Naive thymus-derived CD8-positive, alpha-beta T cell (primary cell): ENCODE measurements at regions not wholly inside any gene's neighbourhood (a gene's known extent, or its start where the extent isn't known, plus 50 kb on each side); places are given as distances from the start of the nearest gene placed in this dataset.

Experiments used
- ATAC-seq, 2 donors: fragments of 150-1000 bp; cut with Tn5 transposase in 1 of 2; sonication (Bioruptor Pico), chemical (Tn5 transposase) in 1 of 2; 1 replicate in 1 of 2; 2 replicates in 1 of 2; pipeline ENCODE4 v1.10.0; 2021; ENCODE audit warnings: mild to moderate bottlenecking in 2 of 2, moderate library complexity in 2 of 2
- POLR2A ChIA-PET: fragments of 350-600 bp; sonication (Branson Sonifier 250); formaldehyde crosslinking; loops from one replicate; lab custom pipeline; 2021; ENCODE audit warnings: antibody characterized with exemption; lab: Charles Lee
- DNase-seq, 10 donors: peaks; one replicate each; pipeline versions ENCODE4 v3.0.0 to v3.0.0-alpha.2; 2020 to 2022
- H3K27ac Mint-ChIP-seq, 10 donors: one replicate each; pipeline ENCODE4 v1.8.0; 2020 to 2022; ENCODE audit warnings: mild to moderate bottlenecking in 10 of 10, mixed read lengths in 10 of 10, moderate library complexity in 4 of 10, inconsistent platforms in 1 of 10
- H3K27me3 Mint-ChIP-seq, 5 donors: one replicate each; pipeline ENCODE4 v1.8.0; 2021 to 2022; ENCODE audit warnings: mixed read lengths in 5 of 5
- H3K36me3 Mint-ChIP-seq, 3 donors: one replicate each; pipeline ENCODE4 v1.8.0; 2020 to 2022; ENCODE audit warnings: mixed read lengths in 3 of 3, mild to moderate bottlenecking in 2 of 3, inconsistent platforms in 1 of 3
- H3K4me1 Mint-ChIP-seq, 4 donors: one replicate each; pipeline ENCODE4 v1.8.0; 2021 to 2022; ENCODE audit warnings: mixed read lengths in 4 of 4
- H3K4me3 Mint-ChIP-seq, 10 donors: one replicate each; pipeline ENCODE4 v1.8.0; 2020 to 2022; ENCODE audit warnings: mild to moderate bottlenecking in 10 of 10, mixed read lengths in 10 of 10, moderate library complexity in 6 of 10, inconsistent platforms in 1 of 10
- H3K9me3 Mint-ChIP-seq, 9 donors: one replicate each; pipeline ENCODE4 v1.8.0; 2020 to 2022; ENCODE audit warnings: mixed read lengths in 9 of 9, mild to moderate bottlenecking in 3 of 9, inconsistent platforms in 1 of 9, moderate library complexity in 1 of 9

- POLR2A ChIA-PET, result no interaction called here
- H3K4me3 Mint-ChIP-seq, result no peak overlapping the region
- ATAC-seq (no peak), DNase-seq (no peak)
- no peaks in the 10 kb centered on the region for H3K27me3 Mint-ChIP-seq
- H3K4me1 Mint-ChIP-seq, result no peaks in the 10 kb centered on the region
- H3K9me3 Mint-ChIP-seq, result peaks cover 0 to 27% (median 10%) of the 10 kb centered on the region in 9 donors
- H3K36me3 Mint-ChIP-seq, result no peaks in the 10 kb centered on the region
- no peak overlapping the region for H3K27ac Mint-ChIP-seq
Measured at GRCh38 chr14:84646786-84647500, 883.0 kb upstream of the FLRT2 start.

- no peak for ATAC-seq
- peak in 1 of 10 donors; percentile 58 for DNase-seq
- Mint-ChIP-seq H3K27me3 (no peaks in the 10 kb centered on the region), H3K4me3 (no peak overlapping the region), H3K4me1 (no peaks in the 10 kb centered on the region), H3K9me3 (peaks cover 6 to 47% (median 27%) of the 10 kb centered on the region in 9 donors), H3K36me3 (no peaks in the 10 kb centered on the region), H3K27ac (no peak overlapping the region)
- POLR2A ChIA-PET, result no interaction called here
Measured at GRCh38 chr14:84655014-84655413, 874.9 kb upstream of the FLRT2 start.

- no peak overlapping the region for H3K4me3 Mint-ChIP-seq
- DNase-seq, result no peak
- no peaks in the 10 kb centered on the region for H3K36me3 Mint-ChIP-seq
- H3K9me3 Mint-ChIP-seq, result peaks cover 10 to 27% (median 14%) of the 10 kb centered on the region in 9 donors
- no peak for ATAC-seq
- POLR2A ChIA-PET, result no interaction called here
- H3K27ac Mint-ChIP-seq, result no peak overlapping the region
- H3K4me1 Mint-ChIP-seq, result no peaks in the 10 kb centered on the region
- no peaks in the 10 kb centered on the region for H3K27me3 Mint-ChIP-seq
Measured at GRCh38 chr14:84657911-84658310, 872.0 kb upstream of the FLRT2 start.

GRCh38 chr14:84670796-84671195 lies 859.1 kb upstream of the FLRT2 start:
- H3K4me1 Mint-ChIP-seq, result no peaks in the 10 kb centered on the region
- H3K4me3 Mint-ChIP-seq, result no peak overlapping the region
- no peaks in the 10 kb centered on the region for H3K36me3 Mint-ChIP-seq
- no peak overlapping the region for H3K27ac Mint-ChIP-seq
- H3K27me3 Mint-ChIP-seq, result no peaks in the 10 kb centered on the region
- peaks cover 0 to 13% (median 3%) of the 10 kb centered on the region in 9 donors for H3K9me3 Mint-ChIP-seq
- ATAC-seq (no peak), DNase-seq (no peak)
- POLR2A ChIA-PET, result no interaction called here

- H3K36me3 Mint-ChIP-seq, result no peaks in the 10 kb centered on the region
- ATAC-seq (no peak), DNase-seq (no peak)
- H3K4me3 Mint-ChIP-seq, result no peak overlapping the region
- H3K9me3 Mint-ChIP-seq, result peaks cover 0 to 13% (median 2%) of the 10 kb centered on the region in 9 donors
- H3K4me1 Mint-ChIP-seq, result no peaks in the 10 kb centered on the region
- H3K27me3 Mint-ChIP-seq, result no peaks in the 10 kb centered on the region
- POLR2A ChIA-PET, result no interaction called here
- no peak overlapping the region for H3K27ac Mint-ChIP-seq
Measured at GRCh38 chr14:84671776-84672175, 858.2 kb upstream of the FLRT2 start.

- DNase-seq (no peak), ATAC-seq (no peak)
- Mint-ChIP-seq H3K4me3 (no peak overlapping the region), H3K4me1 (no peaks in the 10 kb centered on the region), H3K9me3 (peaks cover 0 to 14% (median 3%) of the 10 kb centered on the region in 9 donors), H3K36me3 (no peaks in the 10 kb centered on the region), H3K27me3 (no peaks in the 10 kb centered on the region), H3K27ac (no peak overlapping the region)
- POLR2A ChIA-PET, result no interaction called here
Measured at GRCh38 chr14:84674636-84675035, 855.3 kb upstream of the FLRT2 start.

GRCh38 chr14:84686550-84686949 lies 843.4 kb upstream of the FLRT2 start:
- no peaks in the 10 kb centered on the region for H3K27me3 Mint-ChIP-seq
- DNase-seq, result no peak
- H3K4me3 Mint-ChIP-seq, result no peak overlapping the region
- no peak overlapping the region for H3K27ac Mint-ChIP-seq
- H3K9me3 Mint-ChIP-seq, result peaks cover 5 to 32% (median 13%) of the 10 kb centered on the region in 9 donors
- no peak for ATAC-seq
- H3K36me3 Mint-ChIP-seq, result no peaks in the 10 kb centered on the region
- POLR2A ChIA-PET, result no interaction called here
- no peaks in the 10 kb centered on the region for H3K4me1 Mint-ChIP-seq

- DNase-seq (no peak), ATAC-seq (no peak)
- no peak overlapping the region for H3K4me3 Mint-ChIP-seq
- POLR2A ChIA-PET, result no interaction called here
- H3K36me3 Mint-ChIP-seq, result no peaks in the 10 kb centered on the region
- H3K9me3 Mint-ChIP-seq, result peaks cover 0 to 20% (median 6%) of the 10 kb centered on the region in 9 donors
- H3K4me1 Mint-ChIP-seq, result no peaks in the 10 kb centered on the region
- no peak overlapping the region for H3K27ac Mint-ChIP-seq
- H3K27me3 Mint-ChIP-seq, result no peaks in the 10 kb centered on the region
Measured at GRCh38 chr14:84688297-84689025, 841.5 kb upstream of the FLRT2 start.

- Mint-ChIP-seq H3K4me3 (no peak overlapping the region), H3K4me1 (no peaks in the 10 kb centered on the region), H3K27ac (no peak overlapping the region), H3K27me3 (no peaks in the 10 kb centered on the region), H3K36me3 (no peaks in the 10 kb centered on the region), H3K9me3 (peaks cover 0 to 13% (median 4%) of the 10 kb centered on the region in 9 donors)
- no peak for ATAC-seq
- DNase-seq, result no peak
- POLR2A ChIA-PET, result no interaction called here
Measured at GRCh38 chr14:84694161-84694560, 835.8 kb upstream of the FLRT2 start.

- Mint-ChIP-seq H3K4me3 (no peak overlapping the region), H3K36me3 (no peaks in the 10 kb centered on the region), H3K4me1 (no peaks in the 10 kb centered on the region), H3K27me3 (no peaks in the 10 kb centered on the region), H3K9me3 (peaks cover 0 to 29% (median 4%) of the 10 kb centered on the region in 9 donors), H3K27ac (no peak overlapping the region)
- DNase-seq (no peak), ATAC-seq (no peak)
- POLR2A ChIA-PET, result no interaction called here
Measured at GRCh38 chr14:84704601-84705000, 825.3 kb upstream of the FLRT2 start.

GRCh38 chr14:84707830-84708229 lies 822.1 kb upstream of the FLRT2 start:
- Mint-ChIP-seq H3K4me3 (no peak overlapping the region), H3K9me3 (peaks cover 5 to 42% (median 13%) of the 10 kb centered on the region in 9 donors), H3K36me3 (no peaks in the 10 kb centered on the region), H3K27ac (no peak overlapping the region), H3K27me3 (no peaks in the 10 kb centered on the region), H3K4me1 (no peaks in the 10 kb centered on the region)
- no peak for ATAC-seq
- POLR2A ChIA-PET, result no interaction called here
- DNase-seq, result no peak

- Mint-ChIP-seq H3K27ac (no peak overlapping the region), H3K4me3 (no peak overlapping the region), H3K36me3 (no peaks in the 10 kb centered on the region), H3K9me3 (peaks cover 4 to 42% (median 14%) of the 10 kb centered on the region in 9 donors), H3K27me3 (no peaks in the 10 kb centered on the region), H3K4me1 (no peaks in the 10 kb centered on the region)
- ATAC-seq, result no peak
- DNase-seq, result no peak
- POLR2A ChIA-PET, result no interaction called here
Measured at GRCh38 chr14:84708865-84709264, 821.1 kb upstream of the FLRT2 start.

GRCh38 chr14:84726471-84726870 lies 803.5 kb upstream of the FLRT2 start:
- Mint-ChIP-seq H3K9me3 (peaks cover 2 to 36% (median 11%) of the 10 kb centered on the region in 9 donors), H3K27me3 (no peaks in the 10 kb centered on the region), H3K27ac (no peak overlapping the region), H3K4me1 (no peaks in the 10 kb centered on the region), H3K36me3 (no peaks in the 10 kb centered on the region), H3K4me3 (no peak overlapping the region)
- ATAC-seq, result no peak
- POLR2A ChIA-PET, result no interaction called here
- DNase-seq, result no peak
